Glutamatergic neuron (in vitro differentiated cells): ENCODE measurements at regions not wholly inside any gene's neighbourhood (a gene's known extent, or its start where the extent isn't known, plus 50 kb on each side); places are given as distances from the start of the nearest gene placed in this dataset.

Source experiments
- DNase-seq: peaks from one replicate; pipeline ENCODE4 v3.0.0; 2022
- H3K27ac Mint-ChIP-seq: one replicate; pipeline ENCODE4 v1.8.0; 2020; ENCODE audit warnings: mild to moderate bottlenecking, mixed read lengths, inconsistent platforms; ENCODE audit not compliant: unreplicated experiment
- H3K27me3 Mint-ChIP-seq: one replicate; pipeline ENCODE4 v1.8.0; 2020; ENCODE audit warnings: mild to moderate bottlenecking, moderate library complexity, mixed read lengths, inconsistent platforms; ENCODE audit not compliant: unreplicated experiment
- H3K36me3 Mint-ChIP-seq: one replicate; pipeline ENCODE4 v1.8.0; 2020; ENCODE audit warnings: mild to moderate bottlenecking, mixed read lengths, inconsistent platforms; ENCODE audit not compliant: unreplicated experiment
- H3K4me1 Mint-ChIP-seq: one replicate; pipeline ENCODE4 v1.8.0; 2020; ENCODE audit warnings: mild to moderate bottlenecking, low read depth, mixed read lengths, inconsistent platforms; ENCODE audit not compliant: unreplicated experiment
- H3K4me3 Mint-ChIP-seq: one replicate; pipeline ENCODE4 v1.8.0; 2020; ENCODE audit warnings: mild to moderate bottlenecking, mixed read lengths, inconsistent platforms; ENCODE audit not compliant: unreplicated experiment
- H3K9me3 Mint-ChIP-seq: one replicate; pipeline ENCODE4 v1.8.0; 2020; ENCODE audit warnings: mild to moderate bottlenecking, moderate library complexity, mixed read lengths, inconsistent platforms; ENCODE audit not compliant: unreplicated experiment
- CTCF ChIP-seq: fragments of 200-600 bp; sonication (generic); IDR thresholded peaks from one replicate; pipeline ENCODE4 v1.5.0; 2021; ENCODE audit not compliant: partially characterized antibody, unreplicated experiment

DNA sequence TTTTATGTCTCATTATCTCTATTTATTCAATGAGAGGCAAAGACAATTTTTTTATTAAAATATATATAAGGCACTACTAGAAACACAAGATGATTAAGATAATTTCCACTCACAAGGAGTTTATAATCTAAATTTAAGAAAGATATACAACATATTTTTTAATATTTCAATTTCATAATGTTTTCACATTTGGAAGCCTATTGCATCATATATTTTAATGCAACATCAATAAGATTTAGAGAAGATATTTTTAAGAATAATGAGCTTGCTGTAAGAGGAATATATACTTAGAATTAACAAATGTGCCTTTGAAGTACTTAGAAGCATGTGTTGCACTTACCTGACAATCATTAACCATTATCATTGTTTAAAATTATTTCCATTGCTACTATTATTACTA, 597.7 kb upstream of the BTBD3 start:
- peaks cover 4% of the 10 kb centered on the region for H3K9me3 Mint-ChIP-seq
- H3K27me3 Mint-ChIP-seq: peaks cover 4% of the 10 kb centered on the region
- peaks cover 9% of the 10 kb centered on the region for H3K36me3 Mint-ChIP-seq
- no peak overlapping the region for H3K27ac Mint-ChIP-seq
- DNase-seq: no peak
- H3K4me1 Mint-ChIP-seq: no peaks in the 10 kb centered on the region
- TF ChIP-seq CTCF: no peak
- no peak overlapping the region for H3K4me3 Mint-ChIP-seq

GRCh38 chr20:11323816-11324215, 593.9 kb upstream of the BTBD3 start:
- peaks cover 3% of the 10 kb centered on the region for H3K27me3 Mint-ChIP-seq
- no peak overlapping the region for H3K27ac Mint-ChIP-seq
- H3K36me3 Mint-ChIP-seq: no peaks in the 10 kb centered on the region
- no peaks in the 10 kb centered on the region for H3K9me3 Mint-ChIP-seq
- no peaks in the 10 kb centered on the region for H3K4me1 Mint-ChIP-seq
- no peak overlapping the region for H3K4me3 Mint-ChIP-seq
- no peak for TF ChIP-seq CTCF
- DNase-seq: no peak

- Mint-ChIP-seq H3K36me3 (no peaks in the 10 kb centered on the region), H3K4me3 (no peak overlapping the region), H3K27ac (no peak overlapping the region), H3K9me3 (no peaks in the 10 kb centered on the region), H3K4me1 (no peaks in the 10 kb centered on the region), H3K27me3 (peaks cover 3% of the 10 kb centered on the region)
- TF ChIP-seq CTCF: no peak
- no peak for DNase-seq
Measured at GRCh38 chr20:11324990-11325389, 592.7 kb upstream of the BTBD3 start.

DNA sequence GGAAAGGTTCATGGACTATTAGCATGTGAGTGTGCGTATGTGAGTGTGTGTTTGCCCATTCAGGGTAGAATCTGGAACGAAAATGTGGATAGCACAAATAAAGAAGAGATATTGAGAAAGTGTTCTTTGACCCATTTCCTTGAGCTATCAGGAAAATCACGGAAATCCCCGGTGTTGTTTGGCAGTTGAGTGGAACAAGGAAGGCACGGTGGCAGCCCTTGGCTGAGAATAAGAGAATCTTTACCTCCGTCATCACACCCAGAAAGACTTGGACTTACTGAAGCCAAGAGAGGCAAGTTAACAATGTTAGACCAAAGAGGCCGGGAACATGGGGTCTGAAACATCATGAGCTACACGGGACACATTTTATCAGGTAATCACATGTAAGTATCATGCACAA, 588.9 kb upstream of the BTBD3 start:
- Mint-ChIP-seq H3K4me1 (no peaks in the 10 kb centered on the region), H3K27ac (no peak overlapping the region), H3K9me3 (no peaks in the 10 kb centered on the region), H3K4me3 (no peak overlapping the region), H3K27me3 (no peaks in the 10 kb centered on the region), H3K36me3 (no peaks in the 10 kb centered on the region)
- TF ChIP-seq CTCF: no peak
- DNase-seq: no peak

DNA sequence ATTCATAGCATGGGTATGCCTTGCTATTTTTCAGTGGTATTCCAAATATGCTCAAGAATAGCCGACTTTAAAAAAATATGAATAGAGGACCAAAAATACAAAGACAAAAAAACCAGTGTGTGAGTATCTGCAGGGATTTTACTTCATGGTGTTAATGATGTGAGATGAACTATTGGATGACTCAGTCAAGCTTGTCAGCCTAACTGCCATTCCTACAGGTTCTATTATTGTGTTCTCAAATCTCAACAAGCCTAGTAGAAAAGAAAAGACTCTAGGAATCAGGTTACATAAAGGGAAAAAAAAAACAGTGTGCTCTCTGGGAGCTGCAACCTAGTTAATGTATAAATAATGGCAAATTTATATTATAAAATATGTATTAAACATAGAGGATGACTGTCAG, 588.4 kb upstream of the BTBD3 start:
- Mint-ChIP-seq H3K9me3 (no peaks in the 10 kb centered on the region), H3K36me3 (no peaks in the 10 kb centered on the region), H3K4me1 (no peaks in the 10 kb centered on the region), H3K27me3 (no peaks in the 10 kb centered on the region), H3K27ac (no peak overlapping the region), H3K4me3 (no peak overlapping the region)
- no peak for TF ChIP-seq CTCF
- DNase-seq: no peak
